ENCODE measurements at regions not wholly inside any gene's neighbourhood (a gene's known extent, or its start where the extent isn't known, plus 50 kb on each side); places are given as distances from the start of the nearest gene placed in this dataset.

DNA sequence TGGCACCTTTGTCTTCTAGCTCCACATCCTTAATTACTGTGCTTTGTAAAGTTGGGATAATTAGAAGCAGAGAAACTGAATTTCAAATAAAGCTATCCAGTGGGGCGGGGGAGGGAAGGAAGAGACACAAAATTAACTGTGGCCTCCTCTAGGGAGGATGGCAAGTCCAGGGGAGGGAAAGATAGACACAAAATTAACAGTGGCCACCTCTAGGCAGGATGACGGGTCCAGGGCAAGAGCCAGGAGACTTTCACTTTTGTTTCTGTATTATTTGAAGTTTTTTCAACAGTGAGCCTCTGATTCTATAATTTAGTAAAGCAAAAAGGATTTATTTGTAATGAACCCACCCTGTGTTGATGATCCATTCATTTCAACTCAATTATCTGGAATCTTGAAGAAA is 335.9 kb downstream of the MSX2 start:
- FAIRE-seq (no peak), DNase-seq (ENCODE audit: insufficient read length, low spot score) (no peak)
- TF ChIP-seq, protein P1, sequence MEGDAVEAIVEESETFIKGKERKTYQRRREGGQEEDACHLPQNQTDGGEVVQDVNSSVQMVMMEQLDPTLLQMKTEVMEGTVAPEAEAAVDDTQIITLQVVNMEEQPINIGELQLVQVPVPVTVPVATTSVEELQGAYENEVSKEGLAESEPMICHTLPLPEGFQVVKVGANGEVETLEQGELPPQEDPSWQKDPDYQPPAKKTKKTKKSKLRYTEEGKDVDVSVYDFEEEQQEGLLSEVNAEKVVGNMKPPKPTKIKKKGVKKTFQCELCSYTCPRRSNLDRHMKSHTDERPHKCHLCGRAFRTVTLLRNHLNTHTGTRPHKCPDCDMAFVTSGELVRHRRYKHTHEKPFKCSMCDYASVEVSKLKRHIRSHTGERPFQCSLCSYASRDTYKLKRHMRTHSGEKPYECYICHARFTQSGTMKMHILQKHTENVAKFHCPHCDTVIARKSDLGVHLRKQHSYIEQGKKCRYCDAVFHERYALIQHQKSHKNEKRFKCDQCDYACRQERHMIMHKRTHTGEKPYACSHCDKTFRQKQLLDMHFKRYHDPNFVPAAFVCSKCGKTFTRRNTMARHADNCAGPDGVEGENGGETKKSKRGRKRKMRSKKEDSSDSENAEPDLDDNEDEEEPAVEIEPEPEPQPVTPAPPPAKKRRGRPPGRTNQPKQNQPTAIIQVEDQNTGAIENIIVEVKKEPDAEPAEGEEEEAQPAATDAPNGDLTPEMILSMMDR (IDR thresholded peaks at IDR 0.05; ENCODE audit: insufficient read depth, missing control alignments), result no peak

DNA sequence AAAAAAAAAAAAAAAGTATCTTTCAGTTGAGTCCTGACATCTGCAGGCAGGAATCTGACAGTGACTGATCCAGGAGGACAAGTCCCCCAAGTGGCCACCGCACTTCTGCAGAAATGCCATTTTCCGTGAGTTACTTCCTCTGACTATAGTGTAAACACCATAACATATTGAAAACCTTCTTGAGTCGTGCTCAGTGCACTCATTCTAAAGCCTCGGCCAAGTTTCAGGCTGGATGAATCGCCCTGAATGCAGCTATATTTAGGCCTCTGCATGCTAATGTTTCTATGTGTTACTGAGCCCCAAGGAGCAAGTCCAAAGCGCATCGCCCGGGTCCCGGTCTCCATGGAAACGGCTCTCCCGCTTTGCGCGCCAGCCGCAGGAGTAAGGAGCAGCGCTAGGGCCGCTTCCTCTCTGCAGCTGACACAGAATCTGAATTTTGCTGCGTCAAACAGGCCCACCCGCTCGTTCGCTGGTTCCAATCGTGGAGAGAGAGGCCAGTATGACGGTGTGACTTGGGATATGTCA is 335.4 kb downstream of the MSX2 start:
- DNase-seq (ENCODE audit: insufficient read length, low spot score) (no peak), FAIRE-seq (no peak)
- TF ChIP-seq, protein P1 (IDR thresholded peaks at IDR 0.05; ENCODE audit: insufficient read depth, missing control alignments), result no peak

DNA sequence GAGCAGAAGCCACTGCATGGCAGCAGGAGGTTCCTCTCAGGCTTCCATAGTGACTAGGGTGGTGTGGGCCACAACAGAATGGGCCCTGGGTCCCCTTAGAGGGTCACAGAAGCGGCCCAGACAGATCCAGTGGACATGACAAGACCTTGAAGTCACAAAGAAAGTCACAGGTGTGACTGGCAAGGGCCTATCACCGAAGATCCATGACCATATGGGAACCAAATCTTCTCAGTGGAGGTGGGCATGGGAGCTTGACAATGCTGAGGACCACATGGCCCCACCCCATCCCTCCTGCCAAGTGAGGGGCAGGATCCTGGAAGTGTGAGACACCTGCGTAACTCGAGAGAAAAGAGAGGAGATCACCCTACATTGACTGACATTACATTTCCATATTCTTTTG is 332.4 kb downstream of the MSX2 start:
- no peak for DNase-seq (ENCODE audit: insufficient read length, low spot score)
- FAIRE-seq, result no peak
- TF ChIP-seq, protein P1 (IDR thresholded peaks at IDR 0.05; ENCODE audit: insufficient read depth, missing control alignments), result no peak

DNA sequence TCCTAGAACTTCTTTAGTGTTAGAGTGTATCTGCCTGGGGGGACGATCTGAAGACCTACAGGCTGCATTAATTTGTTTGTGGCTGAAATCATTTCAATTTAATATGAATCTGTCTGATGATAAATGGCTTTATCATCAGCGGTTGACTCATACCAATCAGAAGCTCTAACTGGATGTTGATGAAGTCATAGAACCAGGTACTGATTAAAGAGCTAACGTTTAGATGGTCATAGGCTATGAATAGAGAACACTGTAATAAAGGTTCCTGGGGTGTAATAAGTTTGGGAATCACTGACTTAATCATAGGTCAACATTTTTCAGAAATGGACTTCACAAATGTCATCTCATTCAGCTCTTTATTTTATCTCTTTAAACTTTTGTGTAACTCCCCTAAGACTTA is 329.9 kb downstream of the MSX2 start:
- TF ChIP-seq, protein P1 (IDR thresholded peaks at IDR 0.05; ENCODE audit: insufficient read depth, missing control alignments), result no peak
- FAIRE-seq (no peak), DNase-seq (ENCODE audit: insufficient read length, low spot score) (no peak)

DNA sequence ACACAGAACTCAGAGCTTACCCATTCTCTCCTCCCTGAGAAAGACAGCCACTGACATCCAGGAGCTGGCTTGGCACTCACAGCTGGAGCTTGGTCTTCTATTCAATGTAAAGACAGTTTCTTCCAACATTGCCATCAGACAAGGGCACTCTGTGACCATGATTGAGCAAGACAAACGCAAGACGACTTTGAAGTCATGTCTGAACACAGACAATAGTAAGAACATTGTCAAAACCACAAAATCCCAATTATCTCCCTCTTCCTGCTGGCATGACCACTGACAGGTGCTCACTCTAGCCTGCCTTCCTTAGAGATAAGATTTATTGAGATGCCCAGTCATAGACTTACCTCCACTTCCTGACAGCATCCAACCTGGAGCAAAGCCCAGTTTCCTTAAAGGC is 328.0 kb downstream of the MSX2 start:
- no peak for FAIRE-seq
- DNase-seq (ENCODE audit: insufficient read length, low spot score), result no peak
- TF ChIP-seq, protein P1 (IDR thresholded peaks at IDR 0.05; ENCODE audit: insufficient read depth, missing control alignments), result no peak

DNA sequence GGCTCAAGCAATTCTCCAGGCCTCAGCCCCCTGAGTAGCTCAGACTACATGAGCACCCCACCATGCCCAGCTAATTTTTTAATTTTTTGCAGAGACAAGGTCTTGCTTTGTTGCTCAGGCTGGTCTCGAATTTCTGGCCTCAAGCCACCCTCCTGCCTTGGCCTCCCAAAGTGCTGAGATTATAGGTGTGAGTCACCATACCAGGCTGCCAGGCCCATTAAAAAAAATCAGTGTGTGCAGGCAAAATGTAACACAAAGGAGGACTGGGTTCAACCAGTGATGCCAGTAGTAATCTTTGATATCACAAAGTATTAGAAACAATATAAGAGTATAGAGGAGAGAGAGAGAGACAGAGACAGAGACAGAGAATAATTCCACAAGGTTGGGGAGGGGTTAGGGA is 322.7 kb downstream of the MSX2 start:
- TF ChIP-seq, protein P1 (IDR thresholded peaks at IDR 0.05; ENCODE audit: insufficient read depth, missing control alignments), result no peak
- no peak for DNase-seq (ENCODE audit: insufficient read length, low spot score)
- FAIRE-seq, result no peak

GRCh38 chr5:175045820-175046219 is 321.4 kb downstream of the MSX2 start:
- DNase-seq (ENCODE audit: insufficient read length, low spot score), result no peak
- no peak for FAIRE-seq
- TF ChIP-seq, protein P1 (IDR thresholded peaks at IDR 0.05; ENCODE audit: insufficient read depth, missing control alignments), result no peak
